Hepatocyte (in vitro differentiated cells): ENCODE measurements at regions not wholly inside any gene's neighbourhood (a gene's known extent, or its start where the extent isn't known, plus 50 kb on each side); places are given as distances from the start of the nearest gene placed in this dataset.

ENCODE experiments used
- DNase-seq: peaks from one replicate; pipeline ENCODE4 v3.0.0-alpha.2; 2016; ENCODE audit warnings: low spot score
- H2AFZ ChIP-seq: fragments of 200-600 bp; sonication (generic); 2 replicates; pipeline ENCODE4 v1.6.0; 2016; ENCODE audit warnings: antibody characterized with exemption, mild to moderate bottlenecking
- H3K27ac ChIP-seq: fragments of 200-600 bp; sonication (generic); 2 replicates; pipeline ENCODE4 v1.5.1; 2016; ENCODE audit warnings: mild to moderate bottlenecking
- H3K27me3 ChIP-seq: fragments of 200-600 bp; sonication (generic); 2 replicates; pipeline ENCODE4 v1.6.1; 2016
- H3K36me3 ChIP-seq: fragments of 200-600 bp; sonication (generic); replicated peaks from 2 replicates; pipeline ENCODE4 v1.5.1; 2016; ENCODE audit warnings: low read depth; ENCODE audit not compliant: insufficient read depth
- H3K4me1 ChIP-seq: fragments of 200-600 bp; sonication (generic); 2 replicates; pipeline ENCODE4 v1.5.1; 2016; ENCODE audit warnings: mild to moderate bottlenecking, moderate library complexity; ENCODE audit not compliant: insufficient read depth
- H3K4me2 ChIP-seq: fragments of 200-600 bp; sonication (generic); 2 replicates; pipeline ENCODE4 v1.6.0; 2016
- H3K4me3 ChIP-seq: fragments of 200-600 bp; sonication (generic); 2 replicates; pipeline ENCODE4 v1.5.1; 2016; ENCODE audit warnings: mild to moderate bottlenecking
- H3K79me2 ChIP-seq: fragments of 200-600 bp; sonication (generic); 2 replicates; pipeline ENCODE4 v1.6.0; 2017; ENCODE audit warnings: mild to moderate bottlenecking
- H3K9me2 ChIP-seq: fragments of 200-600 bp; sonication (generic); replicated peaks from 2 replicates; pipeline ENCODE4 v1.6.0; 2017; ENCODE audit warnings: mild to moderate bottlenecking; ENCODE audit not compliant: insufficient read depth
- H3K9me3 ChIP-seq: fragments of 200-600 bp; sonication (generic); 2 replicates; pipeline ENCODE4 v1.5.1; 2016; ENCODE audit warnings: low read depth, mild to moderate bottlenecking
- H4K20me1 ChIP-seq: fragments of 200-600 bp; sonication (generic); 2 replicates; pipeline ENCODE4 v1.6.0; 2016; ENCODE audit warnings: mild to moderate bottlenecking; ENCODE audit not compliant: insufficient read depth, poor library complexity, severe bottlenecking
- EZH2 ChIP-seq: fragments of 200-600 bp; sonication (generic); IDR thresholded peaks from 2 replicates; pipeline ENCODE4 v1.6.1; 2016; ENCODE audit warnings: antibody characterized with exemption, mild to moderate bottlenecking, borderline replicate concordance
- EZH2phosphoT487 ChIP-seq: fragments of 200-600 bp; sonication (generic); IDR thresholded peaks from one replicate; pipeline ENCODE4 v1.6.1; 2018; ENCODE audit warnings: antibody characterized with exemption, mild to moderate bottlenecking, low read depth, moderate library complexity; ENCODE audit not compliant: unreplicated experiment, severe bottlenecking
- WGBS: methylation state at CpG from one replicate; pipeline ENCODE4 v1.1.6; 2016; ENCODE audit warnings: low lambda C conversion rate; ENCODE audit errors: missing lambda C conversion rate; 5-methylcytosine and 5-hydroxymethylcytosine counted together
- TF ChIP-seq, protein P1 (sequence below): fragments of 200-600 bp; sonication (generic); IDR thresholded peaks from 2 replicates; pipeline ENCODE4 v1.5.1; 2016; ENCODE audit warnings: antibody characterized with exemption, mild to moderate bottlenecking; ENCODE audit not compliant: poor library complexity

DNA sequence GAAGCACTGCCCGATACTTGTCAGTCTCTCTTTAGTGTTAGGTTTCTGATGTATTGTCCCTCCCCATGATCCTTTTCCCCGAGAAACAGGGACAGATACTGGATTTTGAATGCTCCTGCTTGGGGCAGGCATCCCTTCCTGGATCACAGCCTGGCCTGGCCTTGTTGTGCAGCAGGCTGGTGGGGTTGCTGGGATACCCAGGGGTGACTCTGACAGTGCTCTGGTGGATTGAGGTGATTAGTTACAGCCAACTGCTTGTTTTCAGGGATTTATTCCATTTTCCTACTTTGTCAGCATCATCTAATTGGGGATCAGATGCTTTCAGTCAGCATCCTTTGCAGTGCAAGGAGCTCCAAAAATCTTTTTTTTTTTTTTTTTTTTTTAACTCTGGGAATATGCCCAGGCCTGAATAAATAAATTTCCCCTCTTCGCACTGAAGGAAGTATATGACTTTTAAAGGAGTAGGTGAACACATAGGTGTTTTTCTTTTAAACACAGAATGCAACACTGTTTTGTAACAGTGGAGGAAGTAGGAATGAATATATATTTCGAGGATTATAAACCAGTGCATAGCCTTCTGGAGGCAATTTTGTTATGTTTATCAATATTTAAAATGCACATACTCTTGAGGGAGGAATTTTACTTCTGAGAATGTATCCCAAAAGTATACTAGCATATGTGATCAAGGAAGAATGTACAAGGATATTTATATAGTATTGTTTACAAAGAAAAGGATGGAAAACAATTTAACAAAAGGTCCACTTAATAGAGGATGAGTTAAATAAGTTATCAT lies 127.3 kb upstream of the ELL2 start:
- Histone ChIP-seq H3K9me2 (no peaks in the 10 kb centered on the region), H3K9me3 (no peaks in the 10 kb centered on the region), H2AFZ (no peak overlapping the region), H3K27ac (no peak overlapping the region), H3K36me3 (no peaks in the 10 kb centered on the region), H3K4me3 (no peak overlapping the region), H3K79me2 (no peaks in the 10 kb centered on the region), H3K27me3 (no peaks in the 10 kb centered on the region), H4K20me1 (no peaks in the 10 kb centered on the region), H3K4me1 (peaks cover 5% of the 10 kb centered on the region), H3K4me2 (no peak overlapping the region)
- TF ChIP-seq, protein P1, sequence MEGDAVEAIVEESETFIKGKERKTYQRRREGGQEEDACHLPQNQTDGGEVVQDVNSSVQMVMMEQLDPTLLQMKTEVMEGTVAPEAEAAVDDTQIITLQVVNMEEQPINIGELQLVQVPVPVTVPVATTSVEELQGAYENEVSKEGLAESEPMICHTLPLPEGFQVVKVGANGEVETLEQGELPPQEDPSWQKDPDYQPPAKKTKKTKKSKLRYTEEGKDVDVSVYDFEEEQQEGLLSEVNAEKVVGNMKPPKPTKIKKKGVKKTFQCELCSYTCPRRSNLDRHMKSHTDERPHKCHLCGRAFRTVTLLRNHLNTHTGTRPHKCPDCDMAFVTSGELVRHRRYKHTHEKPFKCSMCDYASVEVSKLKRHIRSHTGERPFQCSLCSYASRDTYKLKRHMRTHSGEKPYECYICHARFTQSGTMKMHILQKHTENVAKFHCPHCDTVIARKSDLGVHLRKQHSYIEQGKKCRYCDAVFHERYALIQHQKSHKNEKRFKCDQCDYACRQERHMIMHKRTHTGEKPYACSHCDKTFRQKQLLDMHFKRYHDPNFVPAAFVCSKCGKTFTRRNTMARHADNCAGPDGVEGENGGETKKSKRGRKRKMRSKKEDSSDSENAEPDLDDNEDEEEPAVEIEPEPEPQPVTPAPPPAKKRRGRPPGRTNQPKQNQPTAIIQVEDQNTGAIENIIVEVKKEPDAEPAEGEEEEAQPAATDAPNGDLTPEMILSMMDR: no peak
- TF ChIP-seq EZH2 (no peak), EZH2phosphoT487 (no peak)
- DNase-seq: no peak
- 85% methylated on average over 4 of the region's 4 CpGs for WGBS

DNA sequence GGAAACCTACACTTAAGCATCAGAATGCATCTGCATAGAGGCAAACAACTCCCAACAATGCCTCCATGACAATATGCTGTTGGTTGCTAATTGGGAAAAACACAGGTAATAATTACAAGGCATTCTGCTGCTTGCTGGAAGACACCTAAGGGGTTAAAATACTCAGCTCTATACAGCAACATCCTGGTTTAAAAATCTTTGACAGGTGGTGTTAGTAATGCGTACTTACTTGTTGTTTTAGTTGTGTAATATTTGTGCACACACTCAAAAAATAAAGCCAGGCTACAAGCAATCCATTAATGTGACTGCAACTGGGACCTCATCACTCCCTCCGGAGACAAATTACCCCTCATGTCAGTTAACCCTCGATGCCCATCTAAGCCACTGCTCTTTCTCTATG lies 126.3 kb upstream of the ELL2 start:
- no peak for DNase-seq
- WGBS: 51% methylated on average over 3 of the region's 3 CpGs

DNA sequence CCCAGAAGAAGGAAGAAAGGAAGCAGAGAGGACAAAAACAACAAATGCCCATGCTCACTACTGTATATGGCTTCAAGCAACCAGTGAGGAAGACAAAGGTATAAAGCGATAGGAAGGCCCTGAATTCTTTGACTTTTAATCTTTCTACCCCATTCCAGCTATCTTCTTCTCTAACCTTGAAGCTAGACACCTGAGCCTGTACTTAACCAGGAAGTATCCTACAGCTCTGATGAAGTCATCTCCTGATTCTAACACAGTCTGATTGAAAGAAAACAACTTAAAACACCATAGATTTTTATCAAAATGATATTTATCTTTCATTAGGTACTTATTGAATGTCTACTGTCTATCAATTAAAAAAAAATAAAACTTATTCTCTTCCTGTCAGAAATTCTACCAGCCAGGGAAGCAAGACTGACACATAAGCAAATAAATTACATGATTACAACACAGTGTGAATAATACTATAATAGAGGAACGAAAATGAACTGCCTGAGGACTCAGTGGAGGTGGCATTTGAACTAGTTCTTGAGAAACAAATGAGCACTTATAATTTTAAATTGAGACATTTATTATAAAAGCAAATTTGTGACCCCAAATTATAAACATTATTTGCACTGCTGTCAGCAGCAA lies 123.3 kb upstream of the ELL2 start:
- no peak overlapping the region for H3K4me3 ChIP-seq
- H3K4me2 ChIP-seq: no peak overlapping the region
- no peak overlapping the region for H3K27ac ChIP-seq
- H3K36me3 ChIP-seq: no peaks in the 10 kb centered on the region
- no peak overlapping the region for H2AFZ ChIP-seq
- no peaks in the 10 kb centered on the region for H3K9me2 ChIP-seq
- no peaks in the 10 kb centered on the region for H3K9me3 ChIP-seq
- no peaks in the 10 kb centered on the region for H3K27me3 ChIP-seq
- TF ChIP-seq EZH2phosphoT487 (no peak), EZH2 (no peak)
- TF ChIP-seq, protein P1: no peak
- no peaks in the 10 kb centered on the region for H4K20me1 ChIP-seq
- 90% methylated on average over 2 of the region's 2 CpGs for WGBS
- no peaks in the 10 kb centered on the region for H3K79me2 ChIP-seq
- DNase-seq: no peak
- no peaks in the 10 kb centered on the region for H3K4me1 ChIP-seq

More for the DNA sequence above, 126.3 kb upstream of the ELL2 start:
- TF ChIP-seq, protein P1: no peak
- Histone ChIP-seq H3K9me3 (no peaks in the 10 kb centered on the region), H3K9me2 (no peaks in the 10 kb centered on the region), H3K4me1 (no peaks in the 10 kb centered on the region), H3K27ac (no peak overlapping the region), H4K20me1 (no peaks in the 10 kb centered on the region), H3K4me3 (no peak overlapping the region), H3K4me2 (no peak overlapping the region), H3K79me2 (no peaks in the 10 kb centered on the region), H2AFZ (no peak overlapping the region), H3K27me3 (no peaks in the 10 kb centered on the region), H3K36me3 (no peaks in the 10 kb centered on the region)
